ENCODE measurements at regions not wholly inside any gene's neighbourhood (a gene's known extent, or its start where the extent isn't known, plus 50 kb on each side); places are given as distances from the start of the nearest gene placed in this dataset.
"Not testable (repeated sequence)": the region's sequence is repeated elsewhere in the genome, so short reads cannot be mapped to it uniquely, and the experiment has no call there.

- in situ Hi-C loops (cut with MboI; ENCODE audit: low sequenced_read_pairs, unreplicated experiment) = no loop called here
- DNase-seq (ENCODE audit: low spot score) = no peak
- TF ChIP-seq CTCF (IDR thresholded peaks at IDR 0.05; ENCODE audit: borderline replicate concordance, control extremely low read depth, extremely low read depth, insufficient read depth, missing control alignments) = no peak
These were observed 978.7 kb downstream of the DNAH5 start for GRCh38 chr5:12965804-12966203.

- TF ChIP-seq CTCF (IDR thresholded peaks at IDR 0.05; ENCODE audit: borderline replicate concordance, control extremely low read depth, extremely low read depth, insufficient read depth, missing control alignments) = no peak
- no peak for DNase-seq (ENCODE audit: low spot score)
- in situ Hi-C loops (cut with MboI; ENCODE audit: low sequenced_read_pairs, unreplicated experiment) = no loop called here
These were observed 984.8 kb downstream of the DNAH5 start for GRCh38 chr5:12959713-12960112.

GRCh38 chr5:12952409-12952808 is 992.1 kb downstream of the DNAH5 start:
- TF ChIP-seq CTCF (IDR thresholded peaks at IDR 0.05; ENCODE audit: borderline replicate concordance, control extremely low read depth, extremely low read depth, insufficient read depth, missing control alignments) = no peak
- in situ Hi-C loops (cut with MboI; ENCODE audit: low sequenced_read_pairs, unreplicated experiment) = no loop called here
- no peak for DNase-seq (ENCODE audit: low spot score)

GRCh38 chr5:12951846-12952245 is 992.6 kb downstream of the DNAH5 start:
- in situ Hi-C loops (cut with MboI; ENCODE audit: low sequenced_read_pairs, unreplicated experiment) = no loop called here
- DNase-seq (ENCODE audit: low spot score) = no peak
- no peak for TF ChIP-seq CTCF (IDR thresholded peaks at IDR 0.05; ENCODE audit: borderline replicate concordance, control extremely low read depth, extremely low read depth, insufficient read depth, missing control alignments)

GRCh38 chr5:12947379-12947778 is 997.1 kb downstream of the DNAH5 start:
- no peak for TF ChIP-seq CTCF (IDR thresholded peaks at IDR 0.05; ENCODE audit: borderline replicate concordance, control extremely low read depth, extremely low read depth, insufficient read depth, missing control alignments)
- in situ Hi-C loops (cut with MboI; ENCODE audit: low sequenced_read_pairs, unreplicated experiment) = no loop called here
- no peak for DNase-seq (ENCODE audit: low spot score)

- DNase-seq (ENCODE audit: low spot score); in situ Hi-C loops (cut with MboI; ENCODE audit: low sequenced_read_pairs, unreplicated experiment): not testable (repeated sequence)
These were observed 999.0 kb downstream of the DNAH5 start for GRCh38 chr5:12945477-12945876.

GRCh38 chr5:12936221-12936620 is 1008.3 kb downstream of the DNAH5 start:
- no peak for DNase-seq (ENCODE audit: low spot score)
- in situ Hi-C loops (cut with MboI; ENCODE audit: low sequenced_read_pairs, unreplicated experiment) = no loop called here
- TF ChIP-seq CTCF (IDR thresholded peaks at IDR 0.05; ENCODE audit: borderline replicate concordance, control extremely low read depth, extremely low read depth, insufficient read depth, missing control alignments) = no peak

Measured in GM13976 (cell line).